Left hindlimb (tissue), 1 donor: ENCODE measurements at regions not wholly inside any gene's neighbourhood (a gene's known extent, or its start where the extent isn't known, plus 50 kb on each side); places are given as distances from the start of the nearest gene placed in this dataset.
"Not testable (repeated sequence)": the region's sequence is repeated elsewhere in the genome, so short reads cannot be mapped to it uniquely, and the experiment has no call there.

ENCODE experiments used
- DNase-seq: peaks from one replicate; pipeline ENCODE4 v3.0.0-alpha.2; 2018

GRCh38 chr16:52786091-52786490 lies 239.1 kb upstream of the TOX3 start:
- DNase-seq = no peak

GRCh38 chr16:52785653-52786052 lies 238.7 kb upstream of the TOX3 start:
- DNase-seq = no peak

GRCh38 chr16:52783616-52784015 lies 236.7 kb upstream of the TOX3 start:
- DNase-seq = no peak

GRCh38 chr16:52781005-52781630 lies 234.2 kb upstream of the TOX3 start:
- DNase-seq = no peak

- no peak for DNase-seq
These were observed 226.1 kb upstream of the TOX3 start for GRCh38 chr16:52773026-52773425.

GRCh38 chr16:52770828-52771227 lies 223.9 kb upstream of the TOX3 start:
- DNase-seq = no peak

- DNase-seq = no peak
These were observed 211.5 kb upstream of the TOX3 start for GRCh38 chr16:52758473-52758855.

GRCh38 chr16:52757746-52758472 lies 211.0 kb upstream of the TOX3 start:
- DNase-seq = no peak

- no peak for DNase-seq
These were observed 210.0 kb upstream of the TOX3 start for GRCh38 chr16:52756812-52757517.

- no peak for DNase-seq
These were observed 208.5 kb upstream of the TOX3 start for GRCh38 chr16:52755396-52755795.

- no peak for DNase-seq
These were observed 204.1 kb upstream of the TOX3 start for GRCh38 chr16:52751035-52751434.

- no peak for DNase-seq
These were observed 201.8 kb upstream of the TOX3 start for GRCh38 chr16:52748741-52749140.

GRCh38 chr16:52747088-52747595 lies 200.2 kb upstream of the TOX3 start:
- DNase-seq = no peak

GRCh38 chr16:52743707-52744106 lies 196.8 kb upstream of the TOX3 start:
- no peak for DNase-seq

GRCh38 chr16:52742608-52743170 lies 195.7 kb upstream of the TOX3 start:
- no peak for DNase-seq

- no peak for DNase-seq
These were observed 195.1 kb upstream of the TOX3 start for GRCh38 chr16:52742052-52742451.

- no peak for DNase-seq
These were observed 194.4 kb upstream of the TOX3 start for GRCh38 chr16:52741351-52741750.

- DNase-seq = no peak
These were observed 193.8 kb upstream of the TOX3 start for GRCh38 chr16:52740766-52741165.

- DNase-seq = no peak
These were observed 193.4 kb upstream of the TOX3 start for GRCh38 chr16:52740333-52740732.

- not testable (repeated sequence) for DNase-seq
These were observed 192.0 kb upstream of the TOX3 start for GRCh38 chr16:52738992-52739391.

- DNase-seq = no peak
These were observed 184.4 kb upstream of the TOX3 start for GRCh38 chr16:52731219-52731875.

GRCh38 chr16:52729731-52730130 lies 182.8 kb upstream of the TOX3 start:
- no peak for DNase-seq

GRCh38 chr16:52727849-52728248 lies 180.9 kb upstream of the TOX3 start:
- DNase-seq = no peak
